SK-N-SH (cell line): ENCODE measurements at regions not wholly inside any gene's neighbourhood (a gene's known extent, or its start where the extent isn't known, plus 50 kb on each side); places are given as distances from the start of the nearest gene placed in this dataset.

Experiments
- CTCF ChIP-seq: fragments of 200-600 bp; sonication (generic); IDR thresholded peaks from 2 replicates; pipeline ENCODE4 v1.6.1; 2017; ENCODE audit warnings: antibody characterized with exemption, mild to moderate bottlenecking, moderate library complexity
- SMC3 ChIP-seq: IDR thresholded peaks from 2 replicates; pipeline ENCODE4 v1.6.1; 2012; ENCODE audit warnings: low read depth, low read length, improper control_type of control experiment
- ZBTB33 ChIP-seq: IDR thresholded peaks from 2 replicates; pipeline ENCODE4 v1.4.0; 2012; ENCODE audit warnings: low read depth, borderline replicate concordance

GRCh38 chr18:37671530-37671929, 105.9 kb upstream of the CELF4 start:
- TF ChIP-seq CTCF (no peak), SMC3 (no peak), ZBTB33 (no peak)
